HG03439 (cell line): ENCODE measurements at regions not wholly inside any gene's neighbourhood (a gene's known extent, or its start where the extent isn't known, plus 50 kb on each side); places are given as distances from the start of the nearest gene placed in this dataset.

Experiments used
- ATAC-seq: cut with Tn5 transposase; IDR thresholded peaks from one replicate; pipeline ENCODE4 v1.9.1; 2021; ENCODE audit warnings: mild to moderate bottlenecking, moderate library complexity; ENCODE audit not compliant: unreplicated experiment

- ATAC-seq = no peak
These were observed 1378.1 kb upstream of the PRMT6 start for GRCh38 chr1:105678334-105678733.

DNA sequence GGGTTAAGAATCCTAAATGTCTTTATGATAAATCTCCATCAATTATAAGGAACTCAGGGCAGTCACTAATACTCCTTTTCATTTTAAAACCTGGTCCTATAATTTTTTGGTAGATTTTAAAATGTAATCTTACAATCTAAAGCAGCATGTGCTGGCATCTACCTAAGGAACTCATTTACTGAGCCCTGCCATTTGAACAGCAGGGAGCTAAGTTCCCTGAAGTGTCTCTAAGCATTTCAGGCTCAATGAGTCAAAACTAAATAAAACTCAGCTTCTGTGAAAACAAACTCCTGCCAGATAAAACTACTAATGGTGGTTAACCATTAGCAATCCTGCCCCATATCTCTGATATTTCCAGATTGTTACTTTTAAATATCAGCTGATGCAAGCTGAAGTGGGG lies 1371.8 kb upstream of the PRMT6 start:
- ATAC-seq = no peak

DNA sequence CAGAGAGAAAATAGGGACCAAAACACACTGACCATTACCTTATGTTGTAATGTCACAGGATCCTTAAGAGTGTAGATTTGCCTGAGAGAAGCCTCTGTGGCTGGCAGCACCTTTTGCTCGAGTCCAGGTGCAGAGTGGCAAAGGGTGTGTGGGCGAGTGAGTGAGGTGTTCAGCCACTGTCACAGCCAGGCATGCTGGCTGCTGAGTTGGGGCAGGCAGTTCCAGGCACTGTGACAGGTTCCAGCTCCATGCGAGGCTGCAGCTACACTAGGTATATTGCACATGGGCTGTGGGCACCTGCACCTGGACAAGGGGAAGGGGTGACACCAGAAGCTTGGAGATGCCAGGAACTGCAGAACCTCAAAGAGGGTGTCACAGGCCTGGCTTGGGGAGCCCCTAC lies 1370.4 kb upstream of the PRMT6 start:
- no peak for ATAC-seq

GRCh38 chr1:105686874-105687690 lies 1369.4 kb upstream of the PRMT6 start:
- ATAC-seq = no peak

- ATAC-seq = no peak
These were observed 1355.8 kb upstream of the PRMT6 start for GRCh38 chr1:105700723-105701122.

DNA sequence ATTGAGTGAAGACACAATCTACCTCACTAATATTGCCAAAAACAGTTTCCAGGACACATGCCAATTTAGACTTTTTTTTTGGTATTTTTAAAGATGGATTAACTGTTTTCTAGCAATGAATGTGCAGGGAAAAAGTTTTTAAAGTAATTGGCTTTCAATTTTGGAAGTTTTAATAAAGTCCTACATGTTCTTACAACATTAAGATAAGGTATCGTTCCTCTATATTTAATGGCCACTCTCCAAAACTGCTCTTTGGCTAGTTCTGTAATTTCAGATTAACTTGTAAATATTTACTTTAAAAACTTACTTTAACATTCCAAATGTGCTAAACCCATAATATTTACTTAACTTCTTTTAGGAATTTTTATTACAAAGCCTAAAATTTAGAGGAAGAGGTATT lies 1332.2 kb upstream of the PRMT6 start:
- ATAC-seq = no peak

GRCh38 chr1:105730701-105731100 lies 1325.8 kb upstream of the PRMT6 start:
- ATAC-seq = no peak

- no peak for ATAC-seq
These were observed 1320.1 kb upstream of the PRMT6 start for GRCh38 chr1:105736349-105736748.

- no peak for ATAC-seq
These were observed 1276.7 kb upstream of the PRMT6 start for GRCh38 chr1:105779727-105780126.

DNA sequence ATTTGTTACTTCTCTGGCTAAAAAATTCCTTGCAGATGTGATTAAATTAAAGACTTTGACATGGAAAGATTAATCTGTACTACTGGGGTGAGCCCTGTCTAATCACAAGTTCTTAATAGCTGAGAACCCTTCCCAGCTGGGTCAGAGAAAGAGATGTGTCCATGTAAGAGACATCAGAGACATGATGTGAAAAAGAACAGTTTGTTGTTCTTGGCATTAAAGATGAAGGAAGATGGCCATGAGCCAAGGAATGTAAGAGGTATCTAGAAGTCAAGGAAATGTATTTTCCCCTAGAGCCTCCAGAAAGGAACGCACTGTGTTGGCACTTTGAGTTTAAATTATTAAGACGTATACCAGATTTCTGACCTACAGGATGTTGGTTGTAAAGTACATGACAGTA lies 1271.5 kb upstream of the PRMT6 start:
- ATAC-seq = no peak

DNA sequence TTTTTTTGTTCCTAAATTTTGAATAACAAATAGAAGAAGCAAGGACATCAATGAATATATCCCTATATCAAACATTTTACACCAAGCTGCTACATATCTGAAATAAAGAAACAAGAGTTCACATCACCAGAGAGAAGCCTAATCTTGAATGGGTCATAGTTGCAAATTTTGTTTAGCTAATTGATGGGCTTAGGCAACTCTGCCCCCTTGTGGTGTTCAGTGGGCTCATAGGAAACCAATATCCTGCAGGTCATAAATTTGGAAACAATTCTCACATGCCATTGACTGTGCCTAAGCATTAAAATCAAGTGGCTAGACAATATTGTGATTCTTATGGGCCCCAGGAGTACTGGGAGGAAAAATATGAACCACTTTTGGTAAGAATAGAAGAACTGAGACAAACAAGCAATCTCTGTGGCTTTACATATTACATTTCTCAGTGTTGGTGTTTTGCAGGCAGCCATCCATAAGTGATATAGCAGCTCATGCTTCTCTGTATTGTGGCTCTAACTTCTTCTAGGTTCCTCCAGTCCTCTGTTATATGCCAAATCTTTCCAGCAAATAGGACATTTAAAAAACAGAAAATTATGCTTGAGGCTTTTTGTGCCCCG lies 1262.8 kb upstream of the PRMT6 start:
- ATAC-seq = peak; percentile 81

- no peak for ATAC-seq
These were observed 1260.7 kb upstream of the PRMT6 start for GRCh38 chr1:105795741-105796140.

DNA sequence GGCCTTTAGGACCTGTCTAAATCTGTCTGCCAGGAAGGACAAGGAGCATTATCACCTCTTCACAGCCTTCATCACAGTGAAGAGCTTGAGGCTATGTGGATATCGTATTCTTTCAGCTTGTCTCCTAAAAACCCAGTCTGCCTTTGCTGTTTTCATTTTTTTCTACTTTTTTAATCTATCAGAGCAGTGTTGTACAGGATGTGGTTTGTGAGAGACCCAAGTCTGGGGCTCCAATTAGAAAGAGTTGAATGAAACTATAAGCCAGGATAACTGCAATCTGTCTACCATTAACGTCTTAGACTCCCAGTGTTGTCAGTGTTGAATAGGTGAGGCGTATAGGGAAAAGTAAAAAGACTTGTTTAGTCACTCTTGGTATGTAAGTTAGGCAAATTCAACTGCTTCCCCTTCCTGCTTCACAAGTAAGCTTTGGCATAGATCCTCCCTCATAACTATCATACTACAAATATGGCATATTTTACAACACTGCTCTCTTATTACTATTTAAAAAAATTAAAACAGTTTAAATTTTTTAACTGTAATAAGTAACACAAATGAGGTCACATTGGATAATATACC lies 1225.8 kb upstream of the PRMT6 start:
- no peak for ATAC-seq

DNA sequence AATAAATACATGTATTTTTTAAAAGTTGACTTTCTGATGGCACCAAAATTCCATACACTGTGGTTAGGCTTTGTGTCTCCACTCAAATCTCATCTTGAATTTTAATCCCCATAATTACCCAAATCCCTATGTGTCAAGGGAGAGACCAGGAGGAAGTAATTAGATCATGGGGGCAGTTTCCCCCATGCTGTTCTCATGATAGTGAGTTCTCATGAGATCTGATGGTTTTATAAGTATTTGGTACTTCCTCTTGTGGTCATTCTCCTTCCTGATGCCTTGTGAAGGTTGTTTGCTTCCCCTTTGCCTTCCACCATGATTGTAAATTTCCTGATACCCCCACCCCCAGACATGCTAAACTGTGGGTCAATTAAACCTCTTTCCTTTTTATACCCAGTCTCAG lies 1218.4 kb upstream of the PRMT6 start:
- no peak for ATAC-seq

- ATAC-seq = no peak
These were observed 1190.9 kb upstream of the PRMT6 start for GRCh38 chr1:105865546-105865945.

DNA sequence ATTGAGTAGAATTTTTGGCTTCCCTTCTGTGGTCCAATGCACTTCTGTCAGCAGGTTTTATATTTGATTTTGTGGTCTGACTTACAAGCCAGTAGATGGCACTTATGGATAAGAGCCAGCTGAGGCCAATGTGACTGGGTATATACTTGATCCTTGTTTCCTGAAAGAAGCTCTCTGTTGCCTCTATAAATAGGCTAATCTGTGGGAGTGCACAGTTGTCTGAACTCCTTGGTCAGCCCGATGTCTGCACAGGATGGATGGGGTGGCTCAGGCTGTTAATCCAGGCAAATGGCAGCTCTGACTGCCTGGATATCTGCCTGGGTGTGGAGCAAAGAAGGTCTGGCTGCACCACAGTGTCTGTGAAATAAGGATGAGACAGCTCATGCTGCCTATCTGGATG lies 1183.7 kb upstream of the PRMT6 start:
- ATAC-seq = no peak

GRCh38 chr1:105874621-105875020 lies 1181.9 kb upstream of the PRMT6 start:
- ATAC-seq = no peak

GRCh38 chr1:105886309-105886708 lies 1170.2 kb upstream of the PRMT6 start:
- no peak for ATAC-seq

GRCh38 chr1:105891308-105891707 lies 1165.2 kb upstream of the PRMT6 start:
- no peak for ATAC-seq

DNA sequence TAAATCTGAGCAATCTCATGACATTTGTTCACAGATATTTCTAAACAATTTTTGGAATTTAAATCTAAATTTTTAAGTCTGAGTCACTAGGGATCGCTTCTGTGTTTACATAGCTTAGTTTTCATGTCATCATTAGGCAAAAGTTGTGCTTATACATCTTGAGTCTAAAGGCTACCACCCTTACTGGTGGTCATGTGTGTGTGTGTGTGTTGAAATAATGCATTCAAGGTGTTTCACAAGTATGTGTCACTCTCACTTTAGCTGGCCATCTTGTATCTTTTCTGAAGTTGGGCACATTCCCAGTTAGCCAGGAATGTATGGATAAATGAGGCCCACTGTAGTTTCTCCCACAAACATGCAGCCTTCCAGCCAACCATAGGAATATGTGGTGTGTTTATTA lies 1162.5 kb upstream of the PRMT6 start:
- ATAC-seq = no peak

- ATAC-seq = no peak
These were observed 1146.7 kb upstream of the PRMT6 start for GRCh38 chr1:105909811-105910210.

DNA sequence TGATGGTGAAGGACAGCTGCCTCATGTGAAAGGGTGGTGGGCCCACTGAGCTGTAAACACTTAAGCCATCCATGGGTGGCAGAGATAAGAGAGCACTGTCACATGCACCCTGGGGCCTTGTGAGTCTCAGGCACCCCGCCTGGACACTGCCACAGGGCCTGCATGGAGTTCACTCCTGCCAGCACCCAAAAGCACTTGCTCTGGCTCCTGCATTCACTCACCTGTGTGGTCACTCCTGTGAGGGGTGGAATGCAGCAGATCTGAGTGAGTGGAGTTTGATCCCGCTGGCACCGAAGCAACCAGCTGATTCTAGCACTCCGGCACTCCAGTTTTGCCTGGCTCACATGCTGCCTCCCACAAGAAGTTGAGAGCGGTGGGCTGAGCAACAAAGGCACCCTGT lies 1142.1 kb upstream of the PRMT6 start:
- no peak for ATAC-seq
